Trophoblast cell (in vitro differentiated cells and primary cell): ENCODE measurements at regions not wholly inside any gene's neighbourhood (a gene's known extent, or its start where the extent isn't known, plus 50 kb on each side); places are given as distances from the start of the nearest gene placed in this dataset.

ENCODE experiments used
- DNase-seq, 2 donors: peaks; one replicate each; pipeline ENCODE4 v3.0.0-alpha.2; 2016
- H2AFZ ChIP-seq: 2 replicates; pipeline ENCODE4 v1.6.1; 2013; ENCODE audit warnings: low read length, moderate library complexity, mild to moderate bottlenecking; ENCODE audit not compliant: insufficient read depth, poor library complexity
- H2AK5ac ChIP-seq: 2 replicates; pipeline ENCODE4 v1.6.1; 2013; ENCODE audit warnings: mild to moderate bottlenecking, low read length
- H2BK120ac ChIP-seq: 2 replicates; pipeline ENCODE4 v1.6.1; 2013; ENCODE audit warnings: low read length, mild to moderate bottlenecking, moderate library complexity; ENCODE audit not compliant: insufficient read depth, poor library complexity
- H2BK12ac ChIP-seq: 2 replicates; pipeline ENCODE4 v1.6.1; 2013; ENCODE audit warnings: mild to moderate bottlenecking, low read length, moderate library complexity
- H2BK5ac ChIP-seq: 2 replicates; pipeline ENCODE4 v1.6.1; 2013; ENCODE audit warnings: low read length, low read depth, moderate library complexity, mild to moderate bottlenecking; ENCODE audit not compliant: poor library complexity
- H3K14ac ChIP-seq: 2 replicates; pipeline ENCODE4 v1.6.1; 2013; ENCODE audit warnings: mild to moderate bottlenecking, low read length
- H3K18ac ChIP-seq: 2 replicates; pipeline ENCODE4 v1.6.1; 2013; ENCODE audit warnings: mild to moderate bottlenecking, low read length
- H3K23ac ChIP-seq: 2 replicates; pipeline ENCODE4 v1.6.1; 2013; ENCODE audit warnings: low read length
- H3K27ac ChIP-seq: 2 replicates; pipeline ENCODE4 v1.5.1; 2013; ENCODE audit warnings: low read depth, mild to moderate bottlenecking, inconsistent platforms, low read length, moderate library complexity
- H3K27me3 ChIP-seq: 2 replicates; pipeline ENCODE4 v1.6.1; 2013; ENCODE audit warnings: inconsistent platforms, mild to moderate bottlenecking, low read length, moderate library complexity; ENCODE audit not compliant: insufficient read depth
- H3K36me3 ChIP-seq, 2 experiments: 1 replicate in 1 of 2; 2 replicates in 1 of 2; pipeline ENCODE4 v1.6.1; 2013; ENCODE audit warnings: low read length in 2 of 2, mild to moderate bottlenecking in 2 of 2, moderate library complexity in 1 of 2; ENCODE audit not compliant: insufficient read depth in 2 of 2, control insufficient read depth in 1 of 2
- H3K4ac ChIP-seq: 2 replicates; pipeline ENCODE4 v1.6.1; 2013; ENCODE audit warnings: low read depth, mild to moderate bottlenecking, low read length, moderate library complexity
- H3K4me1 ChIP-seq, 2 experiments: 1 replicate in 1 of 2; 2 replicates in 1 of 2; pipeline ENCODE4 v1.6.1; 2013; ENCODE audit warnings: low read length in 2 of 2, mild to moderate bottlenecking in 2 of 2, moderate library complexity in 1 of 2; ENCODE audit not compliant: insufficient read depth in 2 of 2, control insufficient read depth in 1 of 2
- H3K4me2 ChIP-seq: 2 replicates; pipeline ENCODE4 v1.6.1; 2013; ENCODE audit warnings: inconsistent platforms, mild to moderate bottlenecking, low read length, moderate library complexity
- H3K4me3 ChIP-seq: 2 replicates; pipeline ENCODE4 v1.5.1; 2013; ENCODE audit warnings: mild to moderate bottlenecking, low read depth, low read length, inconsistent platforms
- H3K79me1 ChIP-seq: one replicate; pipeline ENCODE4 v1.6.1; 2013; ENCODE audit warnings: low read length
- H3K79me2 ChIP-seq: 2 replicates; pipeline ENCODE4 v1.6.1; 2013; ENCODE audit warnings: low read length, mild to moderate bottlenecking; ENCODE audit not compliant: control insufficient read depth, insufficient read depth, poor library complexity
- H3K9ac ChIP-seq: 2 replicates; pipeline ENCODE4 v1.6.1; 2013; ENCODE audit warnings: mild to moderate bottlenecking, low read length
- H3K9me3 ChIP-seq: 2 replicates; pipeline ENCODE4 v1.6.1; 2013; ENCODE audit warnings: low read depth, mild to moderate bottlenecking, control low read depth, inconsistent platforms, low read length; ENCODE audit not compliant: insufficient read depth
- H4K12ac ChIP-seq: 2 replicates; pipeline ENCODE4 v1.6.1; 2013; ENCODE audit warnings: low read depth, mild to moderate bottlenecking, low read length, moderate library complexity
- H4K8ac ChIP-seq: 2 replicates; pipeline ENCODE4 v1.6.1; 2013; ENCODE audit warnings: low read depth, mild to moderate bottlenecking, low read length, moderate library complexity
- H4K91ac ChIP-seq: one replicate; pipeline ENCODE4 v1.6.1; 2013; ENCODE audit warnings: low read depth, mild to moderate bottlenecking, low read length, moderate library complexity
- WGBS: extraction: QIAGEN DNeasy Blood & Tissue Kit; methylation state at CpG from one replicate; pipeline ENCODE4 v1.1.7; 2013; ENCODE audit warnings: missing lambda C conversion rate; ENCODE audit not compliant: insufficient read length, insufficient coverage; ENCODE audit errors: extremely low coverage; 5-methylcytosine and 5-hydroxymethylcytosine counted together

DNA sequence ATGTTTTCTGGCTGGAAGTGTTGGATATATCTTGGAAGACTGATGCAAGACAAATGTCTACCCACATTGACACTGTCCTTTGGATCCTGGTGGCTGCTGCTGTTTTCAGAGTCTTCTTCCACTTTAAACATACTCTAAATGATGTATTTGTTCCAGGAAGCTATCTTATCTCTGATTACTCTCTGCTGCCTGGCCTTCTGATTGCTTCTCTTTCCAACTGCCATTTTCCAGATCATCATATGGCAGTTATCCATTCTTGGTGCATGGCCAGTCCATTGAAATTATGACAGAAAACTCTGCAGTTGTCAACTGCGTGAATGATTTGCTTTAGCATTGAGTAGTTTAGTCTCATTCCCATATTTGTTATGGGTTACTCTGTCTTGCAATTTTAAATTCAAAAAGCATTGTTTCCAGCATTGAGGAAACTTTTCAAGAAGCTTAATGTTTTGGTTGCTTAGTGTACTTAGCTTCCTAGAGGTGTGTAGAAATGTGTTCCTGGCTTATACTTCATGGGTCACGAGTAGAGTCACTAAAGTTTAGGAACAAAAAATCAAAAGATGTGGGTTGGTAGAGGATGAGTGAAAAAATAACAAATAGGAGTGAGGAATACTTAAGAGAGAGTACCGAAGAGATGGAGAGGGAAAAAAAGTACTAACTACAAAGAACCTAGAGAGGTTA is 268.3 kb upstream of the MTPN start:
- Histone ChIP-seq H3K4me2 (no peak overlapping the region), H3K27ac (no peak overlapping the region), H2BK12ac (no peak overlapping the region), H3K4me1 (peaks cover 3% of the 10 kb centered on the region in 2 experiments), H4K91ac (no peak overlapping the region), H4K12ac (no peak overlapping the region), H3K36me3 (no peaks in the 10 kb centered on the region), H3K4me3 (no peak overlapping the region), H3K18ac (no peak overlapping the region), H3K9ac (no peak overlapping the region), H3K23ac (no peak overlapping the region), H3K14ac (no peak overlapping the region), H2BK120ac (no peak overlapping the region), H3K9me3 (no peaks in the 10 kb centered on the region), H2AK5ac (no peak overlapping the region), H3K4ac (no peak overlapping the region), H2BK5ac (no peak overlapping the region), H3K27me3 (no peaks in the 10 kb centered on the region), H4K8ac (no peak overlapping the region), H3K79me1 (no peaks in the 10 kb centered on the region), H3K79me2 (no peaks in the 10 kb centered on the region), H2AFZ (no peak overlapping the region)
- no peak for DNase-seq
- no CpG with 5 or more reads among the region's 3 CpGs for WGBS

DNA sequence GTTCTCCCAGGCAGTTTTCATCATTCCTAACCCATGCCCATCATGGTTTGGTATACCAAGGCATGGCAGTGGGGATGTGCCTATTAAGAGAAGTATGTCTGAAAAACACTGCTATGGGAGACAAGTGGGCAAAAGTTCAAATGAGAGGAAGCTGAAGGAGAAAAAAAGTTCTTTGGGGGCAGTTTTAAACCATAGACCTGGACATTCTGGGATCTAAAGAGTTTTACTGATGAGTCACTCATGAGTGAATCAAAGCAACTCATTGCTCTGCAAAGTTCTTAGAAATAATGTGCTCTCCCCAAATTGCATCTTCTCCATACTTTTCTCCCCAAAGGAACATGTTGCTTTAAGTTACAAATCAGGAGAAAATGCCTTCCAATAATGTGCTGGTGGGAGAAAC is 256.9 kb upstream of the MTPN start:
- Histone ChIP-seq H2BK12ac (no peak overlapping the region), H2AFZ (no peak overlapping the region), H3K4ac (no peak overlapping the region), H2AK5ac (no peak overlapping the region), H3K79me2 (no peaks in the 10 kb centered on the region), H3K27me3 (no peaks in the 10 kb centered on the region), H3K36me3 (no peaks in the 10 kb centered on the region), H3K4me2 (no peak overlapping the region), H3K27ac (no peak overlapping the region), H3K18ac (no peak overlapping the region), H3K4me1 (no peaks in the 10 kb centered on the region), H4K91ac (no peak overlapping the region), H2BK5ac (no peak overlapping the region), H3K23ac (no peak overlapping the region), H3K14ac (no peak overlapping the region), H3K9ac (no peak overlapping the region), H4K12ac (no peak overlapping the region), H3K4me3 (no peak overlapping the region), H3K79me1 (no peaks in the 10 kb centered on the region), H4K8ac (no peak overlapping the region), H3K9me3 (no peaks in the 10 kb centered on the region), H2BK120ac (no peak overlapping the region)
- DNase-seq: no peak

DNA sequence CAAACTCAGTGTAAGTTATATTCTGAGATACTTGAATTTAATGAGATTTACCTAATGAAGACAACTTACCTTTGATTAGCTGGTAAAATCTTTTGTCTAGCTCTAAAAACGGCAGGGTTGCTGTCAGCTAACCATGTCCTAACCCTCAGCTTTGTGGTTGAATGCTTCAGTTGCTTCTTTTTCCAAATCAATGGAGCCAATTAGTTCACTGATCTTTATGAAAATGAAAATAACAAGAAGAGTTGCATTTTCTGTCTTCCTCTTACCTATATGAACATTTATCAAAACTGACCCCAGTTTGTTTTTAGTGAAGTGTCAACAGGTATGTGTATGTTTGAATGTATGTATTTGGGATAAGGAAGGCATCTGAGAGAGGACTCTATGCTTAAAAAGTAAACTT is 253.1 kb upstream of the MTPN start:
- no peak overlapping the region for H2BK12ac ChIP-seq
- no peak overlapping the region for H2BK5ac ChIP-seq
- H3K4me1 ChIP-seq: no peaks in the 10 kb centered on the region
- DNase-seq: no peak
- H3K9ac ChIP-seq: no peak overlapping the region
- no CpG with 5 or more reads among the region's 1 CpG for WGBS
- H3K23ac ChIP-seq: no peak overlapping the region
- no peaks in the 10 kb centered on the region for H3K27me3 ChIP-seq
- no peak overlapping the region for H4K8ac ChIP-seq
- H2AFZ ChIP-seq: no peak overlapping the region
- H2BK120ac ChIP-seq: no peak overlapping the region
- no peaks in the 10 kb centered on the region for H3K9me3 ChIP-seq
- no peak overlapping the region for H3K27ac ChIP-seq
- H2AK5ac ChIP-seq: no peak overlapping the region
- no peak overlapping the region for H4K91ac ChIP-seq
- no peak overlapping the region for H4K12ac ChIP-seq
- no peaks in the 10 kb centered on the region for H3K79me1 ChIP-seq
- no peaks in the 10 kb centered on the region for H3K36me3 ChIP-seq
- no peak overlapping the region for H3K4ac ChIP-seq
- H3K4me3 ChIP-seq: no peak overlapping the region
- H3K18ac ChIP-seq: no peak overlapping the region
- no peak overlapping the region for H3K4me2 ChIP-seq
- H3K14ac ChIP-seq: no peak overlapping the region
- no peaks in the 10 kb centered on the region for H3K79me2 ChIP-seq

GRCh38 chr7:136229790-136230189 is 252.6 kb upstream of the MTPN start:
- no peak overlapping the region for H3K4me2 ChIP-seq
- no peak overlapping the region for H3K4ac ChIP-seq
- H4K8ac ChIP-seq: no peak overlapping the region
- no peaks in the 10 kb centered on the region for H3K9me3 ChIP-seq
- H3K36me3 ChIP-seq: no peaks in the 10 kb centered on the region
- no peak overlapping the region for H3K14ac ChIP-seq
- no peak overlapping the region for H2AFZ ChIP-seq
- no peak overlapping the region for H3K23ac ChIP-seq
- no peak overlapping the region for H4K91ac ChIP-seq
- WGBS: no CpG with 5 or more reads among the region's 1 CpG
- no peak overlapping the region for H3K4me3 ChIP-seq
- no peak overlapping the region for H3K9ac ChIP-seq
- no peaks in the 10 kb centered on the region for H3K27me3 ChIP-seq
- no peaks in the 10 kb centered on the region for H3K79me1 ChIP-seq
- no peak overlapping the region for H2AK5ac ChIP-seq
- H2BK5ac ChIP-seq: no peak overlapping the region
- H3K27ac ChIP-seq: no peak overlapping the region
- H2BK120ac ChIP-seq: no peak overlapping the region
- no peak overlapping the region for H4K12ac ChIP-seq
- H3K79me2 ChIP-seq: no peaks in the 10 kb centered on the region
- no peak overlapping the region for H2BK12ac ChIP-seq
- H3K4me1 ChIP-seq: no peaks in the 10 kb centered on the region
- no peak for DNase-seq
- no peak overlapping the region for H3K18ac ChIP-seq
